ENCODE measurements at regions not wholly inside any gene's neighbourhood (a gene's known extent, or its start where the extent isn't known, plus 50 kb on each side); places are given as distances from the start of the nearest gene placed in this dataset.

- dilution Hi-C loops (cut with MboI; ENCODE audit: extremely low pct_ligation_motif_present, low sequenced_read_pairs) (no loop called here), intact Hi-C loops (cut with micrococcal nuclease) (no loop called here)
- H3K36me3 ChIP-seq (ENCODE audit: control insufficient read depth in 2 of 2, extremely low read depth in 1 of 2, insufficient read depth in 2 of 2, low read length in 2 of 2) = no peaks in the 10 kb centered on the region
- DNase-seq (ENCODE audit: low read depth, low spot score) (no peak), FAIRE-seq (no peak)
- H3K79me2 ChIP-seq (ENCODE audit: control insufficient read depth, insufficient read depth, low read length) = no peaks in the 10 kb centered on the region
- no TSS peak for BruUV-seq (replicated peaks)
- no peaks in the 10 kb centered on the region for H3K9me3 ChIP-seq (replicated peaks; ENCODE audit: control insufficient read depth, insufficient read depth, low read length)
- no peak overlapping the region for H3K4me2 ChIP-seq (ENCODE audit: insufficient read depth, low read length)
- TF ChIP-seq CTCF (IDR thresholded peaks at IDR 0.05; ENCODE audit: extremely low read depth in 1 of 2, insufficient read depth in 1 of 2, low read depth in 1 of 2, low read length in 2 of 2) = no peak
- no peak for TF ChIP-seq MYC (IDR thresholded peaks at IDR 0.05; ENCODE audit: low read depth, low read length)
- TF ChIP-seq JUN (IDR thresholded peaks at IDR 0.05; ENCODE audit: borderline replicate concordance, insufficient read depth, insufficient read length, low read depth) = no peak
- no peak for TF ChIP-seq POLR2AphosphoS5 (IDR thresholded peaks at IDR 0.05; ENCODE audit: insufficient read depth, low read depth, low read length)
- no peak for TF ChIP-seq POLR2A (IDR thresholded peaks at IDR 0.05; ENCODE audit: low read depth, low read length)
- TF ChIP-seq FOS (IDR thresholded peaks at IDR 0.05; ENCODE audit: borderline replicate concordance, insufficient read depth, low read length) = no peak
- TF ChIP-seq MAX (IDR thresholded peaks at IDR 0.05; ENCODE audit: insufficient read depth, insufficient read length) = no peak
- TF ChIP-seq EZH2 (IDR thresholded peaks at IDR 0.05; ENCODE audit: borderline replicate concordance, low read depth, low read length, severe bottlenecking) = no peak
- TF ChIP-seq GATA2 (IDR thresholded peaks at IDR 0.05; ENCODE audit: insufficient read depth, insufficient read length, low read depth, low read length) = no peak
- H2AFZ ChIP-seq (ENCODE audit: low read depth, low read length) = no peak overlapping the region
- H3K27me3 ChIP-seq (ENCODE audit: control insufficient read depth in 2 of 2, insufficient read depth in 2 of 2, low read length in 2 of 2) = no peaks in the 10 kb centered on the region
- CTCF ChIA-PET = interaction anchor here (1.1 kb wide), 1 partner anchor 29 kb away, joined by 5 read pairs; no protein-coding TSS in a partner anchor
- POLR2A ChIA-PET = no interaction called here
- no peak overlapping the region for H3K9ac ChIP-seq (replicated peaks; ENCODE audit: extremely low read depth, insufficient read depth, low read length)
- H4K20me1 ChIP-seq (replicated peaks; ENCODE audit: control insufficient read depth, extremely low read depth, insufficient read depth, low read length) = no peaks in the 10 kb centered on the region
- no peak overlapping the region for H3K27ac ChIP-seq (ENCODE audit: insufficient read depth, low read depth, low read length)
- H3K9me1 ChIP-seq (replicated peaks; ENCODE audit: control insufficient read depth, extremely low read depth, insufficient read depth, low read length) = no peaks in the 10 kb centered on the region
- no peak overlapping the region for H3K4me3 ChIP-seq (replicated peaks in 1 of 3; ENCODE audit: insufficient read depth in 1 of 3, low read depth in 1 of 3, low read length in 3 of 3)
- no peaks in the 10 kb centered on the region for H3K4me1 ChIP-seq (ENCODE audit: control insufficient read depth, extremely low read depth, insufficient read depth, low read length)
Measured at GRCh38 chr1:13931226-13931625, 231.2 kb downstream of the PRDM2 start.
